Liver (tissue), 8 donors: ENCODE measurements at regions not wholly inside any gene's neighbourhood (a gene's known extent, or its start where the extent isn't known, plus 50 kb on each side); places are given as distances from the start of the nearest gene placed in this dataset.

Source experiments
- DNase-seq: peaks from one replicate; pipeline ENCODE4 v3.0.0-alpha.2; 2017; ENCODE audit warnings: low spot score
- H3K27ac ChIP-seq, 2 donors: one replicate each; pipeline ENCODE4 v1.7.0; 2013; ENCODE audit warnings: inconsistent platforms in 2 of 2, low read length in 2 of 2, control low read depth in 1 of 2, low read depth in 1 of 2, mild to moderate bottlenecking in 1 of 2
- H3K27me3 ChIP-seq, 4 donors: one replicate each; pipeline versions ENCODE4 v1.6.1 to v1.7.0; 2013; ENCODE audit warnings: low read length in 3 of 4, inconsistent platforms in 1 of 4, mild to moderate bottlenecking in 1 of 4, moderate library complexity in 1 of 4; ENCODE audit not compliant: control insufficient read depth in 4 of 4, insufficient read depth in 4 of 4
- H3K36me3 ChIP-seq, 4 donors: one replicate each; pipeline versions ENCODE4 v1.6.1 to v1.7.0; 2013; ENCODE audit warnings: low read length in 3 of 4, mild to moderate bottlenecking in 3 of 4, low read depth in 1 of 4, moderate library complexity in 1 of 4; ENCODE audit not compliant: control insufficient read depth in 4 of 4, insufficient read depth in 3 of 4
- H3K4me1 ChIP-seq, 4 donors: one replicate each; pipeline versions ENCODE4 v1.6.1 to v1.7.0; 2013; ENCODE audit warnings: low read length in 3 of 4, mild to moderate bottlenecking in 3 of 4, moderate library complexity in 1 of 4; ENCODE audit not compliant: control insufficient read depth in 4 of 4, insufficient read depth in 4 of 4
- H3K4me3 ChIP-seq, 3 donors: one replicate each; pipeline versions ENCODE4 v1.6.1 to v1.7.0; 2013; ENCODE audit warnings: low read length in 3 of 3, control low read depth in 1 of 3, low read depth in 1 of 3, mild to moderate bottlenecking in 1 of 3
- H3K9ac ChIP-seq, 2 donors: one replicate each; pipeline ENCODE4 v1.7.0; 2013; ENCODE audit warnings: low read length in 2 of 2, mild to moderate bottlenecking in 2 of 2, moderate library complexity in 2 of 2, control low read depth in 1 of 2, low read depth in 1 of 2
- H3K9me3 ChIP-seq, 4 donors: one replicate each; pipeline versions ENCODE4 v1.6.1 to v1.7.0; 2013; ENCODE audit warnings: low read length in 3 of 4; ENCODE audit not compliant: control insufficient read depth in 4 of 4
- EGR1 ChIP-seq, 2 donors: IDR thresholded peaks; 2 replicates each; pipeline ENCODE4 v1.6.1; 2016 to 2018; ENCODE audit warnings: antibody characterized with exemption in 2 of 2, low read depth in 2 of 2
- FOXA1 ChIP-seq: IDR thresholded peaks from 2 replicates; pipeline ENCODE4 v1.6.1; 2016; ENCODE audit warnings: antibody characterized with exemption
- FOXA2 ChIP-seq: IDR thresholded peaks from 2 replicates; pipeline ENCODE4 v1.6.1; 2016; ENCODE audit warnings: antibody characterized with exemption
- GABPA ChIP-seq, 2 donors: IDR thresholded peaks in 1 of 2; conservative IDR thresholded peaks in 1 of 2; 2 replicates each; pipeline ENCODE4 v1.6.1; 2016; ENCODE audit warnings: antibody characterized with exemption in 2 of 2, mild to moderate bottlenecking in 1 of 2, moderate library complexity in 1 of 2
- HNF4A ChIP-seq, 2 donors: conservative IDR thresholded peaks; 2 replicates each; pipeline ENCODE4 v1.6.1; 2016; ENCODE audit warnings: antibody characterized with exemption in 2 of 2, mild to moderate bottlenecking in 2 of 2
- HNF4G ChIP-seq: IDR thresholded peaks from 2 replicates; pipeline ENCODE4 v1.6.1; 2016; ENCODE audit warnings: antibody characterized with exemption
- JUND ChIP-seq, 2 donors: IDR thresholded peaks; 2 replicates each; pipeline ENCODE4 v1.6.1; 2016; ENCODE audit warnings: antibody characterized with exemption in 2 of 2
- NR2F2 ChIP-seq: IDR thresholded peaks from 2 replicates; pipeline ENCODE4 v1.6.1; 2016; ENCODE audit warnings: antibody characterized with exemption
- RAD21 ChIP-seq, 2 donors: IDR thresholded peaks; 2 replicates each; pipeline ENCODE4 v1.6.1; 2016; ENCODE audit warnings: antibody characterized with exemption in 2 of 2, mild to moderate bottlenecking in 2 of 2
- RXRA ChIP-seq, 2 donors: IDR thresholded peaks; 2 replicates each; pipeline ENCODE4 v1.6.1; 2017 to 2018; ENCODE audit warnings: antibody characterized with exemption in 2 of 2, mild to moderate bottlenecking in 1 of 2
- SP1 ChIP-seq: IDR thresholded peaks from 2 replicates; pipeline ENCODE4 v1.6.1; 2018; ENCODE audit warnings: antibody characterized with exemption, mild to moderate bottlenecking
- TAF1 ChIP-seq: conservative IDR thresholded peaks from 2 replicates; pipeline ENCODE4 v1.6.1; 2016; ENCODE audit warnings: antibody characterized with exemption, mild to moderate bottlenecking
- YY1 ChIP-seq: IDR thresholded peaks from 2 replicates; pipeline ENCODE4 v1.6.1; 2016; ENCODE audit warnings: antibody characterized with exemption, mild to moderate bottlenecking
- WGBS: extraction: QIAGEN DNeasy Blood & Tissue Kit; methylation state at CpG from one replicate; pipeline ENCODE4 v1.1.7; 2013; 5-methylcytosine and 5-hydroxymethylcytosine counted together
- TF ChIP-seq, protein P1 (sequence below): IDR thresholded peaks from 2 replicates; pipeline ENCODE4 v1.6.1; 2016; ENCODE audit warnings: antibody characterized with exemption
- TF ChIP-seq, protein P2 (sequence below): IDR thresholded peaks from 2 replicates; pipeline ENCODE4 v1.6.1; 2016; ENCODE audit warnings: antibody characterized with exemption
- TF ChIP-seq, protein P3 (sequence below): IDR thresholded peaks from 2 replicates; pipeline ENCODE4 v1.6.1; 2016; ENCODE audit warnings: antibody characterized with exemption, mild to moderate bottlenecking
- TF ChIP-seq, protein P4 (sequence below): IDR thresholded peaks from 2 replicates; pipeline ENCODE4 v1.6.1; 2016; ENCODE audit warnings: antibody characterized with exemption
- TF ChIP-seq, protein P5 (sequence below): fragments of 150-350 bp; IDR thresholded peaks from 2 replicates; pipeline ENCODE4 v1.5.1; 2017; ENCODE audit warnings: improper control_type of control experiment, low read depth, low read length; ENCODE audit not compliant: missing input control
- donor health status: healthy.
- donor health status: healthy.
- donor health status: healthy.
- donor health status: healthy.
- donor health status: healthy.

DNA sequence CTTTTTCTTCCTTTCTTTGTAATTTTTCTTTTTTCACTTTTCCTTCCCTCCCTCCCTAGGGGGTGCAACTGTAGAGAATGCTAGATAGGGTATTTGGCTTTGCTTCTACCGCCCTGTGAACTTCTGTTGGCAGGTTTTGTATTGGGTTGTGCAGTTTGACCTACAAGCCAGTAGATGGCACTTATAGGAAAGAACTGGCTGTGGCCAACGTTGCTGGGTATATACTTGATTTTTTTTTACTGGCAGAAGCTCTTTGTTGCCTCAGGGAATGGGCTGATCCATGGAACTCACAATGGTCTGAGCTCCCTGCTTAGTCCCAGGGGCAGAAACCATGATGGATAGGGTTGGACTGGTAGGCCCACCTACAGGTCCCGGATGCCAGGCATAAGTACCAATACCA lies 1019.5 kb upstream of the LRRTM1 start:
- Histone ChIP-seq H3K36me3 (no peaks in the 10 kb centered on the region), H3K27me3 (no peaks in the 10 kb centered on the region), H3K4me1 (no peaks in the 10 kb centered on the region), H3K9ac (no peak overlapping the region), H3K27ac (no peak overlapping the region), H3K9me3 (no peaks in the 10 kb centered on the region), H3K4me3 (no peak overlapping the region)
- WGBS, result 57% methylated on average over 3 of the region's 3 CpGs
- DNase-seq, result no peak
- TF ChIP-seq RAD21 (IDR thresholded peaks at IDR 0.05) (peak; percentile 15 to 35), GABPA (IDR thresholded peaks at IDR 0.05 in 1 of 2, conservative IDR thresholded peaks at IDR 0.05 in 1 of 2) (no peak), HNF4A (conservative IDR thresholded peaks at IDR 0.05) (no peak)
- TF ChIP-seq, protein P1, sequence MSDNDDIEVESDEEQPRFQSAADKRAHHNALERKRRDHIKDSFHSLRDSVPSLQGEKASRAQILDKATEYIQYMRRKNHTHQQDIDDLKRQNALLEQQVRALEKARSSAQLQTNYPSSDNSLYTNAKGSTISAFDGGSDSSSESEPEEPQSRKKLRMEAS, result no peak

DNA sequence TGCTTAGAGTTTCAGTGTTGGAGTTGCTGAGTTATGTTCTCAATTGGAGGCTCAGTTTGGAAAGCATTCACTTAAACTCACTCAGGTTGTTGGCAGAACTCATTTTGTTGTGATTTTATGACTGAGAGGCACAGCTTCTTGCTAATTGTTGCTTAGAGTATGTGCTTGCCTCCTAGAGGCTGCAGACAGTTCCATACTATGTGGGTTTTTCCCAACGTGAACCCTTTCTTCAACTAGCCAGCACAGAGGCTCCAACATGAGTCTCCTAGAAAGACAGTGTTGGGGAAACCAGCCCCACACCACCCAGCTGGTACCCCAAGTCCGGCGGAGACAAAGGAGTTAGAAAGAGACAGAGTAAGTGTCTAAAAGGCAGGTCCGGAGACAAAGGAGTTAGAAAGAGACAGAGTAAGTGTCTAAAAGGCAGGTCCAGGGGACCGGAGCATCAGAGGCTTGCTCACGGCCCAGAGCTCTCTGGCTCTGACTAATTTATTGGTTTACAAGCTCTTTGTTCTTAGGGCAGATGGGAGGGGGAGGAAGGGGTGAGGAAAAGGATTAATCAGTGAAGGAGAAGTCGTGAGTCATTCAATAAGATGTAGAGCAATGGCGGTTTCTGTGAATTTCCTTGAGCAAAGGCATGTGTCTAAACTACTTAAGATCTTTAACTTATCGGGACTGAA lies 999.7 kb upstream of the LRRTM1 start:
- DNase-seq, result no peak
- H3K4me3 ChIP-seq, result no peak overlapping the region
- no peaks in the 10 kb centered on the region for H3K9me3 ChIP-seq
- no peak overlapping the region for H3K9ac ChIP-seq
- WGBS, result 56% methylated on average over 9 of the region's 9 CpGs
- H3K36me3 ChIP-seq, result no peaks in the 10 kb centered on the region
- no peak overlapping the region for H3K27ac ChIP-seq
- TF ChIP-seq YY1, result no peak
- no peak for TF ChIP-seq EGR1 (IDR thresholded peaks at IDR 0.05; ENCODE audit: low read depth in 2 of 2)
- TF ChIP-seq HNF4A (conservative IDR thresholded peaks at IDR 0.05), result no peak
- TF ChIP-seq JUND (IDR thresholded peaks at IDR 0.05), result no peak
- no peak for TF ChIP-seq FOXA1
- TF ChIP-seq, protein P2, sequence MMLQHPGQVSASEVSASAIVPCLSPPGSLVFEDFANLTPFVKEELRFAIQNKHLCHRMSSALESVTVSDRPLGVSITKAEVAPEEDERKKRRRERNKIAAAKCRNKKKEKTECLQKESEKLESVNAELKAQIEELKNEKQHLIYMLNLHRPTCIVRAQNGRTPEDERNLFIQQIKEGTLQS, result no peak
- TF ChIP-seq NR2F2, result no peak
- TF ChIP-seq SP1, result no peak
- TF ChIP-seq FOXA2, result no peak
- TF ChIP-seq TAF1, result no peak
- no peak for TF ChIP-seq RAD21 (IDR thresholded peaks at IDR 0.05)
- TF ChIP-seq, protein P3, sequence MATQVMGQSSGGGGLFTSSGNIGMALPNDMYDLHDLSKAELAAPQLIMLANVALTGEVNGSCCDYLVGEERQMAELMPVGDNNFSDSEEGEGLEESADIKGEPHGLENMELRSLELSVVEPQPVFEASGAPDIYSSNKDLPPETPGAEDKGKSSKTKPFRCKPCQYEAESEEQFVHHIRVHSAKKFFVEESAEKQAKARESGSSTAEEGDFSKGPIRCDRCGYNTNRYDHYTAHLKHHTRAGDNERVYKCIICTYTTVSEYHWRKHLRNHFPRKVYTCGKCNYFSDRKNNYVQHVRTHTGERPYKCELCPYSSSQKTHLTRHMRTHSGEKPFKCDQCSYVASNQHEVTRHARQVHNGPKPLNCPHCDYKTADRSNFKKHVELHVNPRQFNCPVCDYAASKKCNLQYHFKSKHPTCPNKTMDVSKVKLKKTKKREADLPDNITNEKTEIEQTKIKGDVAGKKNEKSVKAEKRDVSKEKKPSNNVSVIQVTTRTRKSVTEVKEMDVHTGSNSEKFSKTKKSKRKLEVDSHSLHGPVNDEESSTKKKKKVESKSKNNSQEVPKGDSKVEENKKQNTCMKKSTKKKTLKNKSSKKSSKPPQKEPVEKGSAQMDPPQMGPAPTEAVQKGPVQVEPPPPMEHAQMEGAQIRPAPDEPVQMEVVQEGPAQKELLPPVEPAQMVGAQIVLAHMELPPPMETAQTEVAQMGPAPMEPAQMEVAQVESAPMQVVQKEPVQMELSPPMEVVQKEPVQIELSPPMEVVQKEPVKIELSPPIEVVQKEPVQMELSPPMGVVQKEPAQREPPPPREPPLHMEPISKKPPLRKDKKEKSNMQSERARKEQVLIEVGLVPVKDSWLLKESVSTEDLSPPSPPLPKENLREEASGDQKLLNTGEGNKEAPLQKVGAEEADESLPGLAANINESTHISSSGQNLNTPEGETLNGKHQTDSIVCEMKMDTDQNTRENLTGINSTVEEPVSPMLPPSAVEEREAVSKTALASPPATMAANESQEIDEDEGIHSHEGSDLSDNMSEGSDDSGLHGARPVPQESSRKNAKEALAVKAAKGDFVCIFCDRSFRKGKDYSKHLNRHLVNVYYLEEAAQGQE, result no peak
- TF ChIP-seq, protein P1, result no peak
- TF ChIP-seq HNF4G, result no peak
- no peak for TF ChIP-seq GABPA (IDR thresholded peaks at IDR 0.05 in 1 of 2, conservative IDR thresholded peaks at IDR 0.05 in 1 of 2)
- no peak for TF ChIP-seq RXRA (IDR thresholded peaks at IDR 0.05)
- TF ChIP-seq, protein P4, sequence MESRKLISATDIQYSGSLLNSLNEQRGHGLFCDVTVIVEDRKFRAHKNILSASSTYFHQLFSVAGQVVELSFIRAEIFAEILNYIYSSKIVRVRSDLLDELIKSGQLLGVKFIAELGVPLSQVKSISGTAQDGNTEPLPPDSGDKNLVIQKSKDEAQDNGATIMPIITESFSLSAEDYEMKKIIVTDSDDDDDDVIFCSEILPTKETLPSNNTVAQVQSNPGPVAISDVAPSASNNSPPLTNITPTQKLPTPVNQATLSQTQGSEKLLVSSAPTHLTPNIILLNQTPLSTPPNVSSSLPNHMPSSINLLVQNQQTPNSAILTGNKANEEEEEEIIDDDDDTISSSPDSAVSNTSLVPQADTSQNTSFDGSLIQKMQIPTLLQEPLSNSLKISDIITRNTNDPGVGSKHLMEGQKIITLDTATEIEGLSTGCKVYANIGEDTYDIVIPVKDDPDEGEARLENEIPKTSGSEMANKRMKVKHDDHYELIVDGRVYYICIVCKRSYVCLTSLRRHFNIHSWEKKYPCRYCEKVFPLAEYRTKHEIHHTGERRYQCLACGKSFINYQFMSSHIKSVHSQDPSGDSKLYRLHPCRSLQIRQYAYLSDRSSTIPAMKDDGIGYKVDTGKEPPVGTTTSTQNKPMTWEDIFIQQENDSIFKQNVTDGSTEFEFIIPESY, result no peak
- TF ChIP-seq, protein P5, sequence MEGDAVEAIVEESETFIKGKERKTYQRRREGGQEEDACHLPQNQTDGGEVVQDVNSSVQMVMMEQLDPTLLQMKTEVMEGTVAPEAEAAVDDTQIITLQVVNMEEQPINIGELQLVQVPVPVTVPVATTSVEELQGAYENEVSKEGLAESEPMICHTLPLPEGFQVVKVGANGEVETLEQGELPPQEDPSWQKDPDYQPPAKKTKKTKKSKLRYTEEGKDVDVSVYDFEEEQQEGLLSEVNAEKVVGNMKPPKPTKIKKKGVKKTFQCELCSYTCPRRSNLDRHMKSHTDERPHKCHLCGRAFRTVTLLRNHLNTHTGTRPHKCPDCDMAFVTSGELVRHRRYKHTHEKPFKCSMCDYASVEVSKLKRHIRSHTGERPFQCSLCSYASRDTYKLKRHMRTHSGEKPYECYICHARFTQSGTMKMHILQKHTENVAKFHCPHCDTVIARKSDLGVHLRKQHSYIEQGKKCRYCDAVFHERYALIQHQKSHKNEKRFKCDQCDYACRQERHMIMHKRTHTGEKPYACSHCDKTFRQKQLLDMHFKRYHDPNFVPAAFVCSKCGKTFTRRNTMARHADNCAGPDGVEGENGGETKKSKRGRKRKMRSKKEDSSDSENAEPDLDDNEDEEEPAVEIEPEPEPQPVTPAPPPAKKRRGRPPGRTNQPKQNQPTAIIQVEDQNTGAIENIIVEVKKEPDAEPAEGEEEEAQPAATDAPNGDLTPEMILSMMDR, result no peak
- H3K27me3 ChIP-seq, result no peaks in the 10 kb centered on the region
- no peaks in the 10 kb centered on the region for H3K4me1 ChIP-seq
